ENCODE measurements at regions not wholly inside any gene's neighbourhood (a gene's known extent, or its start where the extent isn't known, plus 50 kb on each side); places are given as distances from the start of the nearest gene placed in this dataset.

DNA sequence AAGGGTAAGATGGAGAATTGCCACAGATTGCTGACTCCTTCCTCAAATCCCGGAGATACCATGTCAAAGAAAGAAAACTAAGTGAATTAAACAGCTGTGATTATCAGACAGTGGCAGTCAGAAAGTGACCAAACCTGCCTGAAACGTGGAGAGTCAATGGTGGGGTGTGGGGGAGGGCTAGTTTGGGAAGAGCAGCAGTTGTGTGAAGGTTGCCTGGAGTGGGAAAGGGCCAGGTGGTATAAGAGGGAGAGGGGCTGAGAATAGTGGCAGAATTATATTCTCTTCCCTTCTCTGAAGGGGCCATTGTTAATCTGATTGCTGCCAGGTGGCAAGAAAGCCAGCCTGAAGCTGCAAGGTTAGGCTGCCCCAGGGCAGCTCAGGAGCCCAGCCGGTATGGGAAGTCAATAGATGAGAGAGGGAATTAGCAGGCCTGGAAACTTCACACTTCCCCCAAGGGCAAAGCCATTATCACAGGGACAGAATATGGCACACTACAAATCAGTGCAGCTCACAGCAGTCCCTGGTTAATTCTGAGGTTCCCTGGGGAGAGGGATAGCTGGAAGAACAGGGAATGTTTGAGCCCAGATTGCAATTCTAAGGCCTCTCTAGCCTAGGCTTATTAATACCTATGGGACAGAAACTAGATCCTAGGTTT, 83.9 kb upstream of the ITGB1 start:
- peak; percentile 16 to 66 (median 42) for DNase-seq

GRCh38 chr10:33040436-33040835, 82.4 kb upstream of the ITGB1 start:
- no peak for ATAC-seq
- intact Hi-C loops (cut with DNase I): no loop called here
- WGBS, 2 donors: 33 to 44% methylated on average over 1 of the region's 1 CpG

More for the DNA sequence above, 83.9 kb upstream of the ITGB1 start:
- no peaks in the 10 kb centered on the region for H3K36me3 ChIP-seq (replicated peaks in 1 of 2; ENCODE audit: insufficient read depth in 1 of 2, low read depth in 2 of 2)
- H3K9me3 ChIP-seq: no peaks in the 10 kb centered on the region
- intact Hi-C loops (cut with DNase I): no loop called here
- TF ChIP-seq CTCF (IDR thresholded peaks at IDR 0.05) (no peak), POLR2A (IDR thresholded peaks at IDR 0.05) (no peak)
- H3K4me3 ChIP-seq: no peak overlapping the region
- H3K27me3 ChIP-seq: no peaks in the 10 kb centered on the region
- ATAC-seq: peak; percentile 64
- 7 to 18% methylated on average over 3 of the region's 3 CpGs for WGBS, 2 donors
- H3K4me1 ChIP-seq: peaks cover 30% of the 10 kb centered on the region
- peak overlapping the region; percentile 6 to 70 (median 59) for H3K27ac ChIP-seq

GRCh38 chr10:33039181-33039580, 81.2 kb upstream of the ITGB1 start:
- no peaks in the 10 kb centered on the region for H3K36me3 ChIP-seq (replicated peaks in 1 of 2; ENCODE audit: insufficient read depth in 1 of 2, low read depth in 2 of 2)
- no peak for TF ChIP-seq CTCF (IDR thresholded peaks at IDR 0.05)
- no peak for TF ChIP-seq POLR2A (IDR thresholded peaks at IDR 0.05)
- H3K4me1 ChIP-seq: peaks cover 29% of the 10 kb centered on the region
- H3K27ac ChIP-seq: no peak overlapping the region
- no peaks in the 10 kb centered on the region for H3K9me3 ChIP-seq
- 91 to 92% methylated on average over 1 of the region's 1 CpG for WGBS, 2 donors
- intact Hi-C loops (cut with DNase I): no loop called here
- no peak overlapping the region for H3K4me3 ChIP-seq
- no peaks in the 10 kb centered on the region for H3K27me3 ChIP-seq
- no peak for ATAC-seq
- DNase-seq: no peak

More at GRCh38 chr10:33040436-33040835, 82.4 kb upstream of the ITGB1 start:
- Histone ChIP-seq H3K27ac (no peak overlapping the region), H3K27me3 (no peaks in the 10 kb centered on the region), H3K4me1 (peaks cover 30% of the 10 kb centered on the region), H3K36me3 (replicated peaks in 1 of 2; ENCODE audit: insufficient read depth in 1 of 2, low read depth in 2 of 2) (no peaks in the 10 kb centered on the region), H3K9me3 (no peaks in the 10 kb centered on the region), H3K4me3 (no peak overlapping the region)
- DNase-seq: no peak
- TF ChIP-seq POLR2A (IDR thresholded peaks at IDR 0.05) (no peak), CTCF (IDR thresholded peaks at IDR 0.05) (no peak)

- intact Hi-C loops (cut with DNase I): no loop called here
- H3K4me1 ChIP-seq: peaks cover 24% of the 10 kb centered on the region
- 90% methylated on average over 7 of the region's 7 CpGs for WGBS, 2 donors
- no peak overlapping the region for H3K4me3 ChIP-seq
- DNase-seq (no peak), ATAC-seq (no peak)
- H3K27me3 ChIP-seq: no peaks in the 10 kb centered on the region
- H3K27ac ChIP-seq: no peak overlapping the region
- TF ChIP-seq POLR2A (IDR thresholded peaks at IDR 0.05): no peak
- TF ChIP-seq CTCF (IDR thresholded peaks at IDR 0.05): no peak
- no peaks in the 10 kb centered on the region for H3K36me3 ChIP-seq (replicated peaks in 1 of 2; ENCODE audit: insufficient read depth in 1 of 2, low read depth in 2 of 2)
- H3K9me3 ChIP-seq: no peaks in the 10 kb centered on the region
Observed at GRCh38 chr10:33038672-33039071, 80.6 kb upstream of the ITGB1 start.

GRCh38 chr10:33037726-33038125, 79.7 kb upstream of the ITGB1 start:
- Histone ChIP-seq H3K9me3 (no peaks in the 10 kb centered on the region), H3K27me3 (no peaks in the 10 kb centered on the region), H3K4me3 (no peak overlapping the region), H3K4me1 (peaks cover 22% of the 10 kb centered on the region), H3K27ac (no peak overlapping the region), H3K36me3 (replicated peaks in 1 of 2; ENCODE audit: insufficient read depth in 1 of 2, low read depth in 2 of 2) (no peaks in the 10 kb centered on the region)
- intact Hi-C loops (cut with DNase I): no loop called here
- TF ChIP-seq CTCF (IDR thresholded peaks at IDR 0.05): no peak
- TF ChIP-seq POLR2A (IDR thresholded peaks at IDR 0.05): no peak
- no peak for ATAC-seq
- WGBS, 2 donors: 92 to 96% methylated on average over 4 to 8 of the region's 8 CpGs
- no peak for DNase-seq
